Skin of body (tissue), 1 donor: ENCODE measurements at regions not wholly inside any gene's neighbourhood (a gene's known extent, or its start where the extent isn't known, plus 50 kb on each side); places are given as distances from the start of the nearest gene placed in this dataset.
A peak's percentile ranks its signal among the peaks of the same experiment; 100 is the strongest.
"Not testable (repeated sequence)": the region's sequence is repeated elsewhere in the genome, so short reads cannot be mapped to it uniquely, and the experiment has no call there.

Experiments used
- DNase-seq: peaks from one replicate; lab custom pipeline; 2025; lab: John Stamatoyannopoulos, UW

DNA sequence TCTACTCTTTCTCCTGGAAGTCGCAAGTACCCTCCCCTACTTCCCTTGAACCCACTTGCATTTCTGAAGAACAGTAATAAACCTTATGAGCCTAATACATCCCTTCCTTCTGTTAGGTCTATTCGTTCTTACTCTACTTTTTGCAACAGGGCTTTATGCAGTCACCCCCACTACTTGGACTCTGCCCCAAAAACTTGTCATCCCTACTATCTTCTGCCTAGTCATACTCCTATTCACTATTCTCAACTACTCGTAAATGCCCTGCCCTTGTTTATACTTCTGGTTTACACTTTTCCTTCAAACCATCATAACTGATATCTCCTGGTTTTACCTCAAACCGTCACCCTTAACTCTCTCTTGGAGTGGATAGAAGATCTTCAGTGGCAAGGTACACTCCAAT, 55.2 kb upstream of the SLIT2 start:
- no peak for DNase-seq

DNA sequence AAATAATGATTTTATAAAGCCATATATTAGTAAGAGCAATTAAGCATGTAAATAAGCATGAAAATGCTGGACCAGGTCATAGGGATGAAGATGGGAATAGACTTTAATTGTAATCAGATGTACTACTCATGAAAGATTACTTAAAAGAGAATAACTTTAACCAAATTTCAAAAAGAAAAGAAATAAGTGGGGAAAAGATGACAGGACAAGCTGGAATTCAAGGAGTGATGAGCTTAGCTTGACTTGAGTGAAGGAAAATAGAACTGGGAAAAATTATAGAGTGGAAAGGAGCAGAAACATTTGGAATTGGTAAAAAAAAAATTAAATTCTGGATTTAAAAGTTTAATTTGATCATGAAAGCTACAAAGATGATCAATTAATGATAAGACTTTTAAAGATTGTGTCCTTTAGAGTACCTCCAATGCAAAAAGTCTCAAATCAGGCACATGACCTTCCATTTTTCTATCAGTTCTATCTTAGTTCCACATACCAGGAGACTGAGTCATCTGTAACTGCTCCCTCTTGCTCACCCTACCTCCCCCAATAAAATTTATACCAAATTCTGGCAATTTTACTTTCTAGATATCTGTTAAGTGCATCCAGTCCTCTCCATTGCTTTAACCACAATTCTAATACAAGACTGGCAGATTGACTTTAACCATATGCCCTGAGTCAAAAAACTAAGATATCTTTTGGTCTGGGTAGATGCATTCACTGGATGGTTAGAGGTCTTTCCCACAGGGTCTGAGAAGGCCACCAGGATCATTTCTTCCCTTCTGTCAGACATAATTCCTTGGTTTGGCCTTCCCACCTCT, 56.4 kb upstream of the SLIT2 start:
- DNase-seq: peak; percentile 21

DNA sequence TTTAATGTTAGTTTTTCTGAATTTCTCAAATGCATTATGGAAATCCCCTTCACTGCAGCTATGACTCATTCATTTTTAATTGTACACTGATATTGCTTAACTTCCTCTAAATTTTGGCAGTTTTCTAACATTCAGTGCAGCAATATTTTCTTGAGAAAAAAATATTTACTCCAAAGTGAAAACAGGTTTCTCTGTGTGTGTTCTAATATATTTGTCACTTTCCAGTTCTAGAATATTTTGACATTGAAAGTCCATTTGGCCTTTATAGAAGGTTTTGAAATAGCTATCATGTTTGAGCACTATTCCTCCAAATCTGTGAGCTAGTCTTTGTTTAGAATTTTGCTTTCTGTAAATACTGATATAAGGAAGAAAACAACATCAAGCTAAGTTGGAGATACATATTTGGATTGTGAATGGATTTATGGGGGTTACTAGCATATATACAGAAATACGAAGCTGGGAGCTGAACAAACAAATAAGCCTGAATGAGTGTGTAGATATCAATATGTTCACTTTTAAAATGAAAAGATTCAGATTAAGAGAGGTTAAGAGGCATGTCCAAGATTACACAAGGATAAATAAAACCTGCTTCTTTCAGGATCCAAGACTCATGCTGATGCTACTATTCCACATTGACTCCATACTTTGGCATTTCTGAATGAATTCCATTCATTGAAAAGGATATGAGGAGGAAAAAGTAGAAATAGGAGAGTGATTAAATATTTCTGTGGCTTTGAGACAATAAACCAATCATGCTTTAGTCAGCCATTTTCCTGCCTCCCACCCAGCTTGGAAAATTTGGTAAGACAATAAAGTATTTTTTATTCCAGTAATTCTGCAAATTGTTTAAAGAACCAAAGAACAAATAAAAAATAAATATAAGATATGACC, 57.3 kb upstream of the SLIT2 start:
- DNase-seq: peak; percentile 86

DNA sequence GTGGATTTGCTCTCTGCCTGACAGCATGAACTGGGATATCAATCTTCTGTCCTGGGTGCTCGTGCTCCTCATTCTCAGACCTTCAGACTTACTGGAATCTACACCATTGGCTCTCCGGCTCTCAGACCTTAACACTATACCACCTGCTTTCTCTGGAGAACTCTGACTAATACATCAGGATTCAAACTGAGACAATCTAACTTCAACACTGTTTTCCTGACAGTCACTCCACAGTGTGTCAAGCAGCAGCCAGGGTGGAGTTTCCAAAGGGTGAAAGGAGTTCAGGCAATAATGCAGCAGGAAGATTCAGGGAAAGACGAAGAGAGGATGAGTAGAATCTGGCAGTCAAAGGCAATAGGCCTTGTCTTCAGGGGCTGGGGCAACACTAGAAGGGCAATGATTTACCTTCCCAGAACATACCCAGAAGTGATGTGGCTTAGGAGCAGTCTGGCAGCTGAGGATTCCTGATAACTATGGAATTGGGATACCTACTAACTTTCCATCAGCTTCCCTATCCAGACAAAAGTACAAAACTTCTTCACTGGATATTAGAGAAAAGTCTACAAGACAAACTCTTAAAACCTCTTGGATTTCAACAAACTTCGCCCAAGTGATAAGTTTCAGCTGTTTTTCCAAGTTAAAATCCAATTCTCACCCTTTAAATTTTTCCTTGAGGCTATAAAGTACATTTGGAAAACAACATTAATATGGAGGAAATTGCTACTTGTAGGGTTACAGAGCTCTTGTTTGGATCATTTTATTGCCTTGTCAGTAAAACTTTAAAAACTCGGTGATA, 58.4 kb upstream of the SLIT2 start:
- DNase-seq: peak; percentile 76

DNA sequence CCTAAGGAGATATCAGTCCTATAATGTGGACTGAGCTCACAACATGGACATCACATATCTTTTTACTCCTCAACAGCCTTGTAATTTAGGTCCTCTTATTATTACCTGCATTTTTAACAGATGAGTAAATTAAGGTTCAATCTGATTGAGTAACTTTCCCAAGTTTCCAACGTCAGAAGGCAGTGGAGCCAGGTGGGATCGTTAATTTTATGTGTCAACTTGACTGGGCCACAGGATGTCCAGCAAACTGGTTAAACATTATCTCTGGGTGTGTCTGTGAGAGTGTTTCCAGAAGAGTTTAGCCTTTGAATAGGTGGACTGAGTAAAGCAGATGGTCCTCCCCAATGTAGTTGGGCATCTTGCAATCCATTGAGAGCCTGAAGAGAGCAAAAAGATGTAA, 59.0 kb upstream of the SLIT2 start:
- no peak for DNase-seq

DNA sequence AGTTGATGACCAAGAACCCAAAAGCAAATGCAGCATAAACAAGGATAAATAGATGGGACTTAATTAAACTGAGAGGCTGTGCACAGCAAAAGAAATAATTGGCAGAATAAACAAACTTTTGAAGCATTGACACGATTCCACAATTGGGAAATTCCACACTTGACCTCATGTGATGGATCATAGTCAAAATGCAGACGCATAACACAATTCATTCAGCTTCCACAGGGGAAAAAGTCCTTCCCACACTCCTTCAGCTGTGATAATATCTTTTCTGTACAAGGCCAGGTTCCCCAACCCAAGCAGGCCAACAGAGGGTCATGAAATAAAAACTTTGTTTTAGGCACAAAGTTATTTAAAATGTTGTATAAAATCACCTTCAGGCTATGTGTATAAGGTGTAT, 66.6 kb upstream of the SLIT2 start:
- DNase-seq: no peak

DNA sequence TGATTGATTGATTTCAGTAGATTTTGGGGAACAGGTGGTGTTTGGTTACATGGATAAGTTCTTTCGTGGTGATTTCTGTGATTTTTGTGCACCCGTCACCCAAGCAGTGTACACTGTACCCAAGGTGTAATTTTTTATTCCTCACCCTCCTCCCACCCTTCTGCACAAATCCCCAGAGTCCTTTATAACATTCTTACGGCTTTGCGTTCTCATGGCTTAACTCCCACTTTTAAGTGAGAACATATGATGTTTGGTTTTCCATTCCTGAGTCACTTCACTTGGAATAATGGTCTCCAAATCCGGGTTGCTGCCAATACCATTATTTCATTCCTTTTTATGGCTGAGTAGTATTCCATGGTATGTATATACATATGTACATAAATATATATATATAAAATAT, 68.6 kb upstream of the SLIT2 start:
- not testable (repeated sequence) for DNase-seq

DNA sequence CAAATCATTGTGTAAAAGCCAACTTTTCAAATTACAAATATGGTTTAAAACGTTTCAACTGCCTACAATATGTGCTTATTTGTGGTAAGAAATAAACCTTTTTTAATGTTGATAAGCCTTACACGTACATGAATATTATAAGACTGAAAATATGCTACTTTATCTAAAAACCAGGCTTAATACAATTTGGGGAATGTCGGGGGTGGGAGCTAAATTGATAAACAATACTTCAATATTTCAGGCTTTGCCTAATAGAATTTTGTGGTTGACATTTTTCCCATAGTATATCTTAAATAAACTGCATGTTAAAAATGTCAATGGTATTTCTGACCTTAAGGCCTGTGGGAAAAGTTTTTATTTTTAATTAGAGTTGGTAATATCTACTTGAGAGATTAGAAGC, 69.8 kb upstream of the SLIT2 start:
- no peak for DNase-seq

DNA sequence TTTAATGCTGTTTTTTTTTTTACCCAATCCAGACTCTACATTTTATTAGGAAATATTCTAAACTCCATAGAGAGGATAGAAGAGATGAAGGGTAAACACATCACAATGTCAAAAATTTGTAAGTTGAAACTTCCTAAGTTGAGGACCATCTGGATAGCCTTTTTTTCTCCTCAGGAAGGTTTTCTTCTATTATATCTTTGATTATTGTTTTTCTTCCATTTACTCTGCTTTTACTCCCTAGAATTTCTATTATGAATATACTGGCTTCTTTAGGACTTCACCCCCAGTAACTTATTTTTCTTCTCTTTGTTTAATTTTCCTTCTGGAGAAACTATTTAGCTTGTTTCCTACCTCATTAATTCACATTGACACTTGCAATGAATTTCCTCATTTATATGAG, 71.2 kb upstream of the SLIT2 start:
- no peak for DNase-seq

DNA sequence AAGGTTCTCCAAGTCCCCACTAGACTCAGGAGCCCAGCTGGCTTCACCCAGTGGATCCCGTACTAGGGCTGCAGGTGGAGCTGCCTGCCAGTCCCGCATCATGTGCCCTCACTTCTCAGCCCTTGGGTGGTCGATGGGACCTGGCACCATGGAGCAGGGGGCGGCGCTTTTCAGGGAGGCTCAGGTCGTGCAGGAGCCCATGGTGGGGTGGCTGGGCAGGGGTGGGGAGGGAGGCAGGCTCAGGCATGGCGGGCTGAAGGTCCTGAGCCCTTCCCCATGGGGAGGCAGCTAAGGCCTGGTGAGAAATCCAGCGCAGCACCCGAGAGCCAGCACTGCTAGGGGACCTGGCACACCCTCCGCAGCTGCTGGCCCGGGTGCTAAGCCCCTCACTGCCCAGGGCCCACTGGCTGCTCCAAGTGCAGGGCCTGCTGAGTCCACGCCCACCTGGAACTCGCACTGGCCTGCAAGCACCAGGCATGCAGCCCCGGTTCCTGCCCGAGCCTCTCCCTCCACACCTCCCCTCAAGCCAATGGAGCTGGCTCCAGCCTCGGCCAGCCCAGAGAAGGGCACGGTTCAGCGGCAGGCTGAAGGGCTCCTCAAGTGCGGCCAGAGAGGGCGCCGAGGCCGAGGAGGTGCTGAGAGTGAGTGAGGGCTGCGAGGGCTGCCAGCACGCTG, 72.7 kb upstream of the SLIT2 start:
- DNase-seq: no peak

DNA sequence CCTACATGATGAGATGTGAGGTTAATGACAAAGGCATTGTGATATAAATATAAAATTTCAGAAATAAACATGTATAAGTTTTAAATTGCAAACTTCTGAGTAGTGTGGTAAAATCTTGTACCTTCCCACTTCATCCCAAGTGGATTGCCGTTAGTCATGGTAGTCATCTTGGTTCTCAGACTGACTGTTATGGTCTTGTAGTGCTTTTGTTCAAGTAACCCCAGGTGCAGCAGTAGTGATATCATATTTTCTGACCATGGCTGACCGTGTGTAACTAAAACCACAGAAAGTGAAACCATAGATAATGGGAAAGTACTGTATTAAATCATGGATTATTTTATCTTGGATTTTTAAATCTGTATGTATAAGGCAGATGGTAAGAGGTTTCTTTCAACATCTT, 74.8 kb upstream of the SLIT2 start:
- DNase-seq: no peak

DNA sequence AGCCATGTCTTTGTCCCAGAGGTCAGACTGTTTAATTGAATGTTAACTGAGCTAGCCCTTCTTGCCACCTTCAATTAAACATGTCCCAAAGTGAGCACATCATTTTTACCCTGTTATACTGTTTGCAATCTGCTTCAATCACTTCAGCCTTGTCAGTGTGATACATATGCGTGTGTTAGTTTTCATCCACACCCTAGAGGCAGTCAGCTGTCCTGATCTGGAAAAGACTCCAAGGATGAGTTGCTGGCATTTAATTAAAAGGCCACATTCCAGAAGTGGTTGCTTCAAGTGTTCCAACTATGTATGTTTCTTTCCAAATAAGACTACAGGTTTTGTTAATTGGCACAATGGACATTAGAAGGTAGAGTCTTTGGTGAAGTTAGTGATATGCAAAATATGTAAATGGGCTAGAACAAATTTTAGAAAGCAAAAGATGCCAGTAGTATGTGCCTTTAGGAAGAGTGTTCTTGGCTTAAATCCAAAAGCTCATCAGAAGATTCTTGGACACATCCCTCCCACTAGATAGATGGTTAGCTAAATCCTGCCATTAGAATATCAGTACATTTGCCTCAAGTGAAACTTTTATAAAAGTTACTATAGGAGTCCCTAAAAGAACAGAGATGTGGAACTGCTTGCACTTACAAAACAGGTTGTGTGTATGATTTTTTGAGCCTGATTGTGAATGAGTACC, 79.5 kb upstream of the SLIT2 start:
- no peak for DNase-seq

DNA sequence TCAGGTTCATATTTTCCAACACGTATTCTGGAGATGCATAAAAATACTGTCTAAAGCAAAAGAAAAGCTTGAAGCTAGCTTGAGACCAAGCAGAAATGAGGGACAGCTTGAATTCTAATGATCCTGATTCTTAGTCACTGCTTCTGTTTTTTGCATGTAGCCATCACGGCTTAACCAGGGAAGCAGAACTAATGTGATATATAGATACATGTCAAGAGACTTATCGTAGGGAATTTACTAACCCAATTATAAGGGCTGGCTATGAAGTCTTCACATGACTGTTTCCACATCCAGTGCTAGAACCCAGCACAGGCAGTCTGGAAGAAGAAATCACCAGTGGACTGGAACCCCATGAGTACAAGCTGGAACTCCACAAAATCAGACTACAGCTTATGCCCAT, 85.2 kb upstream of the SLIT2 start:
- no peak for DNase-seq

DNA sequence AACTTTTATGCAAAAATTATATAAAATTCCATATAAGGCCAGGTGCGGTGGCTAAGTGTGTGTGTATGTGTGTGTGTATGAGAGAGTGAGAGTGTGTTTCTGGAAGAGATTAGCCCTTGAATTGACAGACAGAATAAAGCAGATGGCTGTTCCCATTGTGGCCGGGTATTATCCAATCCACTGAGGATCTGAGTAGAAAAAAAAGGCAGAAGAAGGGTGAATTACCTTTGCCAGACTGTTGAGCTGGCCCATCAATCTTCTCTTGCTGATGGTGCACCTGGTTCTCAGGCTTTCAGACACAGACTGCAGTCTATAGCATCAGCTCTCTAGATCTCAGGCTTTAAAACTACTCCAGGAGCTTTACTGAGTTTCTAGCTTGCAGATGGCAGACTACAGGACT, 92.2 kb upstream of the SLIT2 start:
- no peak for DNase-seq

DNA sequence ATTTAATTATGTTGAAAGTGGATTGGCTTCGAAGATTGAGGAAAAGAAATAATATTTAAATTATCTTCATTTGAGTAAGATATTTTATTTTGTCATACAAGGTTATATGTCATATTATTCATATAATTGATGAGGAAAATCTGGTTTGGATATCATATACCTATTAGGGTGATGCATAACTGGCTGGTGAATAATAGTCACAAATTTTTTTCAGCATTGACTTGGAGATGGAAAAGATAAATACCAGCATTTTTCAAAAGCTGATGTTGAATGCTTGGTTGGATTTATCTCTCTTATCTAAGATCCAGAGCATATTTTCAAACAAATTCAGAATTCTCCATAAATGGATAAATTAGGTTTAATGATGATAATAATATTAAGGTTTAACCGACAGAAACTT, 93.5 kb upstream of the SLIT2 start:
- DNase-seq: no peak

DNA sequence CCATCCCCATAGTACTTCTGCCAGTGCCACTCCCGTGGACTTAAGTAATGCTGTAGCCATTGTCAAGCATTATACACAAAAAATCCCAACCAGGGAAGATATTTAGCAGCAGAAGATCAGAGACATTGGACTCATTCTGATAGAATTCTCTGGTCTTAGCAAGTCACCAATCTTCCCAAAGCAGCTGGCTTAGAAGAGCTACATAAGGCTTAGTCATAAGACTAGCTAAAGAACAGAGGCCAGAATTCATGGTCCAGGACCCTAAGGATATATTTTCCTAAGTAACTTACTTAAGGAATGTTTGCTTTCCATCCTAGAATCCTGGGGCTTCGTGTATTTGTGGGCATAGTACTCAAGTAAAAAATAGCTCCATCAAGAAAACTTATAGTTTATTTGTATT, 100.3 kb upstream of the SLIT2 start:
- no peak for DNase-seq

DNA sequence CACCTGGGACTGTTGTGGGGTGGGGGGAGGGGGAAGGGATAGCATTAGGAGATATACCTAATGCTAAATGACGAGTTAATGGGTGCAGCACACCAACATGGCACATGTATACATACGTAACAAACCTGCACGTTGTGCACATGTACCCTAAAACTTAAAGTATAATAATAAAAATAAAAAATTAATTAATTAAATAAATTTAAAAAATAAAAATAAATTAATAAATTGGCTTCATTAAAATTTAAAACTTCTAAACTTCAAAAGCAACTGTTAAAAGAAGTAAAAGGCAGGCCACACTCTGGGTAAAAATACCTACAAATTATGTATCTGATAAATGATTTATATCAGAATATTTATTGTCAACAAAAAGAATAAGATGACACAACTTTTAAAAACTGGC, 102.6 kb upstream of the SLIT2 start:
- not testable (repeated sequence) for DNase-seq

DNA sequence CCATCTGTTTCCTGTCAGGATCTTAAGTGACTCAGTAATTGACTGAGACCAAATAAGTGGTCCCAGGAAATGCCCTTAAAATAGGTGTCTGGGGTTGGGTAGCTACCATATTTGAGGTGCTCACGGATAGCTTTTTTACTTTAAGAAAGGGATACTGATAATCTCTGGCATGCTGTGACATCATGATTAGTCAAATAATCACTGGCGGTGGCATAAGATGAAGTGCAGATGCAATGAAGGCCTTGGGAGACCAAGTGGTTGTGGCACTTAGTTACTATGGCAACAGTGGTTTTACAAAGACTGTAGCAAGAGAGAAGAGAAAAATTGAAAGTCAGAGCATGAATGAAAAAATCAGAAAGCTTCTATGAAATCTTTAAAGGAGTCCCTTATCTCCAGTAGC, 114.5 kb upstream of the SLIT2 start:
- no peak for DNase-seq

DNA sequence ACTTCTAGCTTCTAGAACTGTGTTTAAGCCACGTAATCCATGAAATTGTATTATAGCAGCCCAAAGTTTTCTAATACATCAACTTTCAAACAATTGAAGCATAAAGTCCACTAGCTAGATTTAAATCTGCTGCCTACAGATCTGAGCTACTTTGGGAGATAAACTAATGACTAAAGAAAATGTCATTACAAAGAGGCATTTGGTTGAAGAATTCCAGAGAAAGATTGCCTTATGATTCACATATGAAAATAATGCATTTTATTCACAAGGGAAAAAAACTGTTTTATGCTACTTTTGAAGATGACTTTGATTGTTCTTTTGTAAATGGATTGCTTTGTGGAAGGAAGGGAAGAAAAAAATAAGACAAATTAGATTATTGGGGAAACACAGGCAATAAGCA, 124.1 kb upstream of the SLIT2 start:
- DNase-seq: no peak

DNA sequence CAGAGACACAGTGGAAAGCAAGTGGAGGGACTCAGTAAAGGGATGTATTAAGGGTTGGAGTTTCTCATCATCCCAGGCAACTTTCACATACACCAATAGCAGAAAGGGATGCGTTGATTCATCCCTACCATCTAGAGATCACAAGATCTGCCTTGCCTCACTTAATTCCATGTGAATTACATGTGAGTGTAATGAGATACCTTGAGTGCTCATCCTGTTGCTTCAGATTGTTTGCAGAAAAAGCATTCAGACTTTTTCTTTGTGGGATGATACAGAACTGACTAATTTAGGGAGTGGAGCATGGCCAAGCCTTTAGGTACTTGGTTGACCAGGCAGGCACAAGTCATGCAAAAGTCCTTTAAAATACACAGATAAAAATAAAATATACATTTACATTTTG, 124.8 kb upstream of the SLIT2 start:
- DNase-seq: no peak
